ENCODE measurements at regions not wholly inside any gene's neighbourhood (a gene's known extent, or its start where the extent isn't known, plus 50 kb on each side); places are given as distances from the start of the nearest gene placed in this dataset.

GRCh38 chr17:79412110-79412509 is 198.7 kb downstream of the RBFOX3 start:
- intact Hi-C loops (cut with DNase I; ENCODE audit: low total_unique reads), result no loop called here
- no peak overlapping the region for H3K4me3 ChIP-seq (ENCODE audit: low read depth, poor library complexity, severe bottlenecking)
- no peak for TF ChIP-seq CTCF (IDR thresholded peaks at IDR 0.05)
- no peak for TF ChIP-seq POLR2A (IDR thresholded peaks at IDR 0.05)
- DNase-seq (ENCODE audit: low spot score in 2 of 2), result no peak
- 83 to 87% methylated on average over 3 of the region's 3 CpGs for WGBS, 2 donors

- WGBS, 2 donors, result 61 to 62% methylated on average over 8 of the region's 8 CpGs
- TF ChIP-seq POLR2A (IDR thresholded peaks at IDR 0.05), result no peak
- TF ChIP-seq CTCF (IDR thresholded peaks at IDR 0.05), result no peak
- no peak for DNase-seq (ENCODE audit: low spot score in 2 of 2)
- no peak overlapping the region for H3K4me3 ChIP-seq (ENCODE audit: low read depth, poor library complexity, severe bottlenecking)
- intact Hi-C loops (cut with DNase I; ENCODE audit: low total_unique reads), result no loop called here
Observed at GRCh38 chr17:79411419-79411818, 199.4 kb downstream of the RBFOX3 start.

GRCh38 chr17:79410681-79411080 is 200.2 kb downstream of the RBFOX3 start:
- no peak for DNase-seq (ENCODE audit: low spot score in 2 of 2)
- 62 to 80% methylated on average over 9 of the region's 9 CpGs for WGBS, 2 donors
- TF ChIP-seq CTCF (IDR thresholded peaks at IDR 0.05), result no peak
- no peak for TF ChIP-seq POLR2A (IDR thresholded peaks at IDR 0.05)
- intact Hi-C loops (cut with DNase I; ENCODE audit: low total_unique reads), result no loop called here
- H3K4me3 ChIP-seq (ENCODE audit: low read depth, poor library complexity, severe bottlenecking), result no peak overlapping the region

GRCh38 chr17:79408251-79408650 is 202.6 kb downstream of the RBFOX3 start:
- intact Hi-C loops (cut with DNase I; ENCODE audit: low total_unique reads), result no loop called here
- TF ChIP-seq CTCF (IDR thresholded peaks at IDR 0.05), result no peak
- TF ChIP-seq POLR2A (IDR thresholded peaks at IDR 0.05), result no peak
- DNase-seq (ENCODE audit: low spot score in 2 of 2), result no peak
- H3K4me3 ChIP-seq (ENCODE audit: low read depth, poor library complexity, severe bottlenecking), result no peak overlapping the region
- 62% methylated on average over 11 of the region's 11 CpGs for WGBS, 2 donors

GRCh38 chr17:79407385-79407784 is 203.5 kb downstream of the RBFOX3 start:
- H3K4me3 ChIP-seq (ENCODE audit: low read depth, poor library complexity, severe bottlenecking), result no peak overlapping the region
- DNase-seq (ENCODE audit: low spot score in 2 of 2), result no peak
- intact Hi-C loops (cut with DNase I; ENCODE audit: low total_unique reads), result no loop called here
- TF ChIP-seq POLR2A (IDR thresholded peaks at IDR 0.05) (no peak), CTCF (IDR thresholded peaks at IDR 0.05) (no peak)
- 27 to 31% methylated on average over 8 of the region's 8 CpGs for WGBS, 2 donors

GRCh38 chr17:79406316-79406715 is 204.5 kb downstream of the RBFOX3 start:
- TF ChIP-seq CTCF (IDR thresholded peaks at IDR 0.05) (no peak), POLR2A (IDR thresholded peaks at IDR 0.05) (no peak)
- 28 to 43% methylated on average over 16 of the region's 16 CpGs for WGBS, 2 donors
- H3K4me3 ChIP-seq (ENCODE audit: low read depth, poor library complexity, severe bottlenecking), result no peak overlapping the region
- intact Hi-C loops (cut with DNase I; ENCODE audit: low total_unique reads), result no loop called here
- no peak for DNase-seq (ENCODE audit: low spot score in 2 of 2)
